Hematopoietic multipotent progenitor cell treated with erythropoietin and hydrocortisone succinate and interleukin-3 and kit ligand, for 4 days (in vitro differentiated cells): ENCODE measurements at regions not wholly inside any gene's neighbourhood (a gene's known extent, or its start where the extent isn't known, plus 50 kb on each side); places are given as distances from the start of the nearest gene placed in this dataset.

ENCODE experiments used
- DNase-seq: peaks from one replicate; pipeline ENCODE4 v3.0.0-alpha.2; 2015

DNA sequence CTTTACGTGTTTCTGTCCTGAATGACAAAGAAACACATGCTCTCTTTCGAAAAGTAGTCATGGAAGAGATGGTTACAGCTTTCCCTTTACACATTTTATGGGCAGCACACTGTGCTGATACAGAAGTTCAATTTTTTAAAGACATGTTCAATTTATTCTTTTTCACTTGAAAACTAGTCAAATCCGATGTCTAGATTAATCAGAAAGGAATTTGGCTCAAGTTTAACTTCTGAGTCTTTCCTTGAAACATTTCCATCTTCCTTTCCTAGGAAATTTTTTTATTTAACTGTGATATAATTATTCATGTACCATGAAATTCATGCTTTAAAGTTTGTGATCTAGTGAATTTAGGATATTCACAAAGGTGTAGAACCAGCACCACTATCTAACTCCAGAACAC lies 360.1 kb downstream of the TNS3 start:
- no peak for DNase-seq

DNA sequence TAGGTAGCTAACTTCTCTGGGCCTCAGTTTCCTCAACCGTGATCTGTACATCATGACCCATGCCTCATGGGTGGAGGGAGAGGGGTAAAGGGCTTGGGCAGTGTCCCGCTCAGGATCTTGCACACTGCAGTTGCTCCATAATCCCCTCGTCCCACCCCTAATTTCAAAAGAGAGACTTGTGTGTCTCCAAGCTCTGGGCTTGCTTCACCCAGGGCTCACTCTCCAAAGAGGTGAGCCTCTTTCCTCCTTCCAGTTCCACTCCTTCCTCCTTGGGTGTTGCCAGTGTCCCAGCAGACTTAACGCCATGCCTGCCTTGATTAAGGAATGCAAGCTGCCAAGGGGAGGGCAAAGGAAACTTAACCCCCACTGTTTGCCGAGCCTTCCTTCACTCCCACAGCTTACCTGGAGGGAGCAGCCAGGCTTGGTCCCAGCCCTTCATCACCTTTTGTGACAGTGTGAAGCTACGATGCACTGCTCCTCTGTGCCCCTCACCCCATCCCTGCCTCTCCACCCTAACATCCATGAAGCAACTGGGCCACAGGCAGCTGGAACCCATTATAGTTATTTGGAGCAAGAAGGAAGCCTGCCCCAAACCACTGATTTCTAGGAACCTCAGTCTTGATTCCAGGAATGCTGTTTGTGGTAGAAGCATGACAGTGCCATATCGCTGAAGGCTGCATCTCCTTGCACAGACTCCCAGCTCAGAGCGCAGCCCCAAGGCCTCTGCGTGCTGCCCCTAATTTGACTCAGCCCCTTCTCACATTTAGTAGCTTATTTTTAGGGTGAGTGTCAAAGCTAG lies 363.3 kb downstream of the TNS3 start:
- peak; percentile 84 for DNase-seq

DNA sequence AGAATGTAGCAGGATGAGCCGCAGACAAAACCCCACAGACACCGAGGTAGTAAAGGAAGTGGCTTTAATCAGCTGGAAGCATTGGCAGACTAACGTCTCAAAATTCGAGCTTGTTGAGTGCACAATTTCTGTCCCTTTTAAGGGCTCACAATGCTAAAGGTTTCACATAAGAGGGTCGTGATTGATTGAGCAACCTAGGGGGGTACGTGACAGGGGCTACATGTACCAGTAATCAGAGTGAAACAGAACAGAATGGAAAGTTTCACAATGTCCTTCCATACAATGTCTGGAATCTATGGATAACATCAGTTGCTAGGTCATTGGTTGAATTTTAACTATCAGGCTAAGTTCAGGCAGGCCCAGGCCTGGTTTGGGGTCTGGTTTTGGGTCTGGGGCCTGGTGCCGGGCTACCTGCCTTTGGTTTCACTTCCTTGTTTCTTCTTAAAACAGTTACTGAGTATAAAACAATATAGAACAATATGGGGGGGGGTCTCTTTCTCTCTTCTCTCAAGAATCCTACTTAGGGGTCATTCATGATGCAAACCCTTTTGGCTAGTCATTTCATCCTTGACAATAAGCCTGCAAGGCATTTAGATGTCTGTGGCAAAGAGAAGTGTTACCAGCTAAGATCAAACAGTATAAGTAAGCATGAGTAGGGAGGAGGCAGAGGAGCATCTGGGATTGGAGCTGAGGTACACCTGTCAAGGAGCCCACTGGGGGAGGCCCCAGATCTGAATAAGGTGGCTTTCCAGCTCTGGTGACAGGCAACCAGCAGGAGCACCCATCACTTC lies 364.1 kb downstream of the TNS3 start:
- peak; percentile 25 for DNase-seq

DNA sequence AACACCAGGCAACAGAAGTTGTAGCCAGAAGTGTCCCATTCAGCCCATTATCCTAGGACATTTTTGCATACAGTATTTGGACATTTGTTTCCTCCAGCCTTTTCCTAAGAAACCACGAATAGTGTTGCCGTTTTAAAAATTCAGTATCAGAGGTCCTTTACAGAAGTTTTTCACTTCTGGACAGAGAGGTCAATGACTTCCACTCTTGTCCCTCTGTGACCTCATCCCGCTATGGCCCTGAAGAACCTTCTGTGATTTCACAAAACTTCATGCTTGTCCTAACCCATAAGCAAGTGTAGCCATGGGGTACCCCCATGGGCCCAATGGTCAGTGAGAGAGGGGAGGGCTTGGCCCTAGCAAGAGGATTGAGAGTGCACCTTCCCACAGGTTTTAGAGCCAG lies 364.8 kb downstream of the TNS3 start:
- DNase-seq: no peak

DNA sequence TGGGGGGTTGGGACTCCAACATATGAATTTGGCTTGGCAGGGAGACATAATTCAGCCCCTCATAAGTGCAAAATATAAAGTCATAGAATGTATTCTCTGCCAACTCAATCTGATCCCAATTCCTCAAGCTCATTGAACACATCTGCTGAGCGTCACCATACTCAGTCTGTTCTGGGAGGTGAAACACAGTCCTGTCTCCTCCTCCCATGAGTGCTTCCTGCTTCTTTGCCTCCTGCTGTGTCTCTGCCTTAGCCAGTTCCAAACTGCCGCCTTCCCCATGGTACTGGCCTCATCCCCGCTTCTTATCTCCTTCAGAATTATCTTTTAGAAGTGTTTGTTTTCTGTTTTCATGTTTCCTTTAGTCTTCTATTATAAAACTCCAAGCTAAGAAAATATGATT lies 365.5 kb downstream of the TNS3 start:
- DNase-seq: no peak

DNA sequence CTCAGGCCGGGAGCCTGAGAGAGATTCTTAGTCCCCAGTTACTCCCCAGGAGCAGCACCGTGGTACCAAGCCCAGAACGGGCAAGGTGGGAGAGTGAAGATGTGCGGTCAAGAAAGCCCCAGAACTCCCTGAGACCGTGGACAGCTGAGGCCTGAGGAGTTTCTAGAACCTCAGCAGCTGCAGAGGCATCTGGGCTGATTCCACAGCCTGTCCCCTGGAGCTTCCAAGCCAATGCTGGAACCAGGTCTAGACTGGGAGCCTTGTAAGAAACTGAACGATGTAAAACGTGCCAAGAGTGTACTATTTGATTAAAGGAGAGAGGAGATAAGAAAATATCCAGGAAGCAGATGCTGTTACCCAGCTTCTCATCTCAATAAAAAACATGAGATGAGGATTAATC lies 366.3 kb downstream of the TNS3 start:
- no peak for DNase-seq

DNA sequence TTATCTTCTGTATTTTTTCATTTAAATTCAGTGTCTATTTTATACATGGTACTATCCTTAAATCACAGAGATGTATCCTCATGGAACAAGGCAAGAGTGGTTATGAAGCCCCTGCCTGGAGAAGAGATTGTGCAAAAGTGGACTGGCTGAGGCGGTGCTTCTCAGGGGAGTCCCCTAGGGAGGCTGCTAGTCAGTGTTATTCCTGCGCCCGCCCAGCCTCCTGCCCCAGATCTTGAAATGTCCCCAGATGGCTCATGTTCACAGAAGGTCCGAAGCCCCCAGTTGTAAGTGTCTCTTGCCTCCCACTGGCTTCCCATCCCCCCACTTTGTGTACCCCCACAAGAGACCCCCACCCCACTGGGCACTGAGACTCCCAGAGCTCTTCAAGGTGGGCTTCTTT lies 366.9 kb downstream of the TNS3 start:
- no peak for DNase-seq

DNA sequence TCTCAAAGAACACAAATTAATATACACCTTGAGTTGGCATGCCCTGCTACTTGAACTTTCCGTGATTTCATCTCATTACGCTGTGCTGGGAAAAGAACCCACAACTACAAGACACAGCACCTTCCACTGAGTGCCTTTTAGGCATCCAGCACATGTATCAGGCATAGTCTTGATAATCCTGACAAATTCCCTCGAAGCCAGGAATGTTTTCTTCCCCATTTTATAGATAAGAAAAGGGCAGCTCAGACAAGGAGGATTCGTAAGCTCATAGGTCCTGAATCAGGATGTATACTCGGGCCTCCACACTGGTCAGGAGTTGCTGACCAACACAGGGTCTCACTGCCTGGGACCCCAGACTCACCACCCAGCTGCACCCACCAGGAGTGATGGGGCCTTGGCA lies 368.6 kb downstream of the TNS3 start:
- no peak for DNase-seq

DNA sequence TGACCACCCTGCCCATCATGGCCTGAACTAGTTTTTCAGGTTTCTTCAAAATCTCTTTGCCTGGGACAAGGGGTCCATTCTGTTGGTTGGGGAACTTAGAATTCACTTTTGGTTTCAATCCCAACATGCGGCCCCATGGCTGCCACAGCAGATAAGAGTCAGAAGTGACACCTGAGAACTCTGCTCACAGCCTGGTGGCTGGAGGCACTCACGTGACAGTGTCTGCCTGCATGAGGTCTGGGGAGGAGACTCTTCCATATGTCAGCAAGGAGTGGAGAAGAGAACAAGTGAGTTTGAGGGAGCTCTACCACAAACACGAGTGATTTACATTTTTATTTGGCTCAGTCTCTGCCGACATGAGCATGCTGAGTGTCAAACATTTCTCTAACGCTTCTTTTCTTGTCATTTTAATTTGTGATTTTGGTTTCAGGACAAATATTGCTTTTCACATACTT lies 370.4 kb downstream of the TNS3 start:
- DNase-seq: no peak

DNA sequence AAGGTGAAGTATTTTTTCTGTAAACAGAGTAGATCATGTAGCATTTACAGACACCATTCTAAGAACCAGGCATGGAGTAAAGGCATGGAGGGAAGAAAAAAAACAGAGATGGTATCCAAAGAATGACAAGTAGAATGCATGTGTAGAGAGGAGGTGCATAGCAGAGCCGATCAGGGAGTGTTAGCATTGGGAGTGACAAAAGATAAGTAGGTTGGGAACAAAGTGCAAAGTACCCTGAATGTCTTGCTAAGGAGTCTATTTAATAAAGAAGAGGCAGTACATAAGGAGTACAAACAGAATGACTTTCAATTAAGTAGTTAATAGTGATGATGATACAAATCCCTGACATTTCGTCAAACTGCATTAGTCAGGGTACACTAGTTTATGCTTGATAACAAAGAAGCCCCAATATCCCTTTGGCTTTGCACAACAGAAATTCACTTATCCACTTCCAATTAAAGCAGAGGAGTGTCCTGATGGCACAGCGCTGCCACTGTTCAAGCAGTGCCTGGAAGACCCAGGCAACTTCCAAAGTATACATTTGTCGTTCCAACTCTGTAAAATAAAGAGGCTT lies 371.5 kb downstream of the TNS3 start:
- no peak for DNase-seq

DNA sequence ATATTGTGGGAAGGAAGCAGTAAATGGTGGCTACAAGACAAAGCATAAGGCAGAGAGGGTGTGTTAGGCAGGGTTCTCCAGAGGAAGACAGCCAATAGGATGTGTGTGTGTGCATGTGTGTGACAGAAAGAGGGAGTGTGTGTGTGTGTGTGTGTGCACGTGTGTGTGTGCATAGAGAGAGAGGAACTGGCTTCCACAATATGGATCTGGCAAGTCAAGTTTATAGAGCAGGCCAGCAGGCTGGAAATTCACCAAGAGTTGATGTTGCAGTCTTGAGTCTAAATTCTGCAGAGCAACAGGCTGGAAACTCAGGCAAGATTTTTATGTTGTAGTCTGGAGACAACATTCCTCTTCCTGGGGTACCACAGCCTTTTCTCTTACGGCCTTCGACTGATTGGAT lies 374.0 kb downstream of the TNS3 start:
- no peak for DNase-seq

DNA sequence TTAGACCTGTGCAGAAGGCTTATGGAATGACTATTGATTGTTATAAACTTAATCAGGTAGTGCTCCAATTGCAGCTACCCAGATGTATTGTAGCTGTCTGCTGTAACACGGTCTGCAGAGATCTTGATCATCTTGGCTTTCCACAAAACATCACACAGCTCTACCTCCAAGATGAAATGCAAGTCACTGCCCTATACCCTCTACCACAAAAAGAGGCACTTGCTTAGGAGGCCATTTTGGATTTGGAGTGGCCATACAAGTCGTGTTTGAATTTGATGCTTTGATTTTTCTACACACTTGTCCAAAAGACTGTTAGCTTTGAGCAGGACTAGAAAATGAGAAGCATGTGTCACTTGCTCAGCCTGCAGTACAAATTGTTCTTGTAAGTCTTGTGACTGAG lies 377.2 kb downstream of the TNS3 start:
- DNase-seq: no peak

DNA sequence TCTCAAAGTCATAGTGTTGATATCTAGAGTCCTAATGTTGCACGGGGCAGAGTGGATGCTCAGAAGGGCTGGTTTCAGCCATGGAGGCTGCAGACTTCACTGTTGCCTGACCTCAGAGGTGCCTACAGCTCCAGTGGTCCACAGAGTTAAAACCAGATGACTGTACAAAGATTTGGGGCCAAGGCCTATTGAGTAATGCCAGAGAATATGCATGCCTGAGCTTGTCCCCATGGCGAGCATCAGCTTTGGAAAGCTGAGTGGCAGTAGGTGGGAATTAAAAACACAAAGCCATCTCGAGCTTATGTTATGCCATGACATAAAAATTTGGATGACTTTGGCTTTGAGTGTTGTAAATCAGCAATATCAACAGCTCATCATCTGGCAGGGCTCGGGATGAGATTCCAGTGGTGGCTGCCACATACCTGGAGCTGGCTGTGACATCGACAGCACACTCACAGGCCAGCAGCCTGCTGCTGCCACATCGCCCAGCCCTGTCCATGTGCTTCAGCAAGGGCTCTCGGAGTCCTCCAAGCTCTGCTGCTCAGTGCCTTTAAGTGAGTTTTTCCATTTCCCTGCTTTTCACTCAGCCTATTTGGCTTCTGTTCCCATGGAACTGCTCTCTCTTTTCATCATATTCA lies 379.6 kb downstream of the TNS3 start:
- DNase-seq: no peak

DNA sequence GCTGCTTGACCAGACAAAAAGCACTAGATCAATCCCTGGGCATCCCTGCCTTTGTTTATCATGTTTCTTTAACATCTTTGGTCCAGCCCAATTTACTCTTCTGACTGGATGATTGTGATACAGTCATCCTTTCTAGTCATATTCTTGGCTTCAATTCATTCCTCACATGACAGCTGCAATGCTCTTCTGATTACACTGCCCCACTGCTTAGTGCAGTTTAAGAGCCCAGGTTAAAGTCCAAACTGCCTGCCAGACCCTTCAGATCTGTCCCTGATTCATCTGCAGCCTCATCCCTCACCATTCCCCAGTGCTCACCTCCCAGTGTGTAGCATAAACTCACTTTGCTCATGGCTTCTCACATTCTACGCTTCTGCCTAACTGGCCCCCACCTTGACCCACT lies 383.8 kb downstream of the TNS3 start:
- no peak for DNase-seq

DNA sequence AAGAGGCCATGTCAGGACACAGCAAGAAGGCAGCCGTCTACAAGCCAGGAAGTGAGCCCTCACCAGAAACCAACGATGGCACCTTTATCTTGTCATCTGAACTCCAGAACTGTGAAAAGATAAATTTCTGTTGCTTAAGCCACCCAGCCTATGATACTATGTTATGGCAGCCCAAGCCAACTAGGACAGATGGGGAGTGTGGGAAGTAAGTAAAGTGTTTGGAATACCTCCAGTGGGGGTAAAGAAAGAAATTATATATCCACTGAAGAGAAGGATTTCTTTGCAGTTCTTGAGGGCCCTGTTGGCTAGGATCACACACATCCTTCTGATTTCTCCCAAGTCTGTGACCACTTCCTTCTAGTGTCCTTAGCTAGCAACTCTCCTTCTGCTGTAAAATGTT lies 384.4 kb downstream of the TNS3 start:
- no peak for DNase-seq

DNA sequence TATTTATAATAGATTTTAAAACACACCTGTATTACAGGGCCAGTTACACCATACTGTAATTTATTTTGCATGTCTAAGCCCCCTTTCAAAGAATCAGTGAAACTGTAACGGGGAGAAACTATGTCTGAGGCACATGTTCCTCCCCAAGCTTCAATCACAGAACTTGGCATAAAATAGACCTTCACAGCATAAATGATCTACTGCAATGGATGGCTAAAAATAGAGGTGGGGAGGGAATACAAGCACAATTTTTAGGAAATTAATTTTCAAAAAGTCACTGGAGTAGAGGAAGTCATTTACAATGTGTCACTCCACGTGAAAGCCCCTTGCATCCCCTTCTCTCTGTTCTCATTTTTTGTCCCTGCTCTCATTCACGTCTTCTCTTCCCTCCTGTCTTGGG lies 385.2 kb downstream of the TNS3 start:
- no peak for DNase-seq

DNA sequence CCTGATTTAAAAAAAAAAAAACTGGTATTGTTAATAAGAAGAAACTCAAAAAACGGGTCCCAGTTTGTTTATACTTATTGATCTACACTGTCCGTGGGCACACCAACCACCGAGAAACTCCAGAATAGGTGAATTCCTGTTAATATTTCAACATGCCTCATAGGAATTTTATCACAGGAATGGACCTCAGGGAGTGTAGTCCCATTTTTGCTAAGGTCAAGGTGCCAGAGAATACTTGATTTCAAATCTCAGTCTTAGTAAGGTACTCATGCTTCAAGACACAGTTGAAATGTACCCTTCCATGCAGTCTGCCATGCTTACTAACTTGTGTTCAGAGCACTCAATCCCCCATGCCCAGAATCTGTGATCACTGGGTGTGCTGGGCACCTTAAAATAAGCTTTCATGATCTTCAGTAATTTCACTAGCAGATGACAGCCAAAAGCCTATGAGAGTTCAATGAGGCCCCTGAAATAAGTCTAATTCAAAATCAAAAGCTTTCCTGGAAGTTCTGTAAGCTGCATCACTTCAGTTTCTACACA lies 385.7 kb downstream of the TNS3 start:
- DNase-seq: no peak

DNA sequence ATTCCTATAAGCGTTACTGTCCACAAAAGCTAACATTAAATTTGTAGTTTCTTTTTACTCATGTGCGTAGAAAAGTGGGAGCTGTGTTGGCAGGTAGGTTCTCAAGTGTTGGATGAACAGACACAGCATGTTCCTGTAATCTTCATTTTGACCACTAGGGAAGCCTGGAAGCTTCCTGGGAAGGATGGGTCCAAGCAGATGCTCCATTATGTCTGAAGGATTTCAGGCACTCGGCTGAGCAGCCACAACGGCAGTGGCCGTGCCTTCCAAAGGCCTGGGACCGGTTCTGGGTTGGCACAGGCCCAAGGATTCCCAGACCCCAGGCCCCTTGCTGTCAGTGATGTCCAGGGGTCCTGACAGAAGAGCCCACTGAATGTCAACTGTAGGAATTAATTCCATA lies 386.3 kb downstream of the TNS3 start:
- DNase-seq: no peak

DNA sequence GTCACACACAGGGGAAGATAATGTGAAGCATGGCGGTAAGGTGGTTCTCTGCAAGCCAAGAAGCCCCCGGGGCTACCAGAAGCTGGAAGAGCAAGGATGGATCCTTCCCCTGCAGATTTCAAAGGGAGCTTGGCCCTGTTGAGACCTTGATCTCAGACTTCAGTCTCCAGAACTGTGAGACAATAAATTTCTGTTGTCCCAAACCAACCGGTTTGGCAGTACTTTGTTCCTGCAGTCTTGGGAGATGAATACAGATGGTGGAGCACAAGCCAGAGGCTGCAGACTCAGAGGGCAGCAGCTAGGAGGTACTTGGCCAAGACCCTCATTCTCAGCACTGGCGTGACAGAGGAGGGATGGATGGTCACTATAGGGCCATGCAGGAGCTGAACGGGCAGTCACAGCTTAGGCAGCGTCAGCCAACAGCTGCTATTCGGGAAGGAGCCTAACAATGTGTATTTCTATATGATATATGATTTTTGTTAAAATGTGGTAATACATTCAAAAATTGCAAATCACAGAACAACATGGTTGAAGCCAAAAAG lies 387.3 kb downstream of the TNS3 start:
- DNase-seq: no peak

DNA sequence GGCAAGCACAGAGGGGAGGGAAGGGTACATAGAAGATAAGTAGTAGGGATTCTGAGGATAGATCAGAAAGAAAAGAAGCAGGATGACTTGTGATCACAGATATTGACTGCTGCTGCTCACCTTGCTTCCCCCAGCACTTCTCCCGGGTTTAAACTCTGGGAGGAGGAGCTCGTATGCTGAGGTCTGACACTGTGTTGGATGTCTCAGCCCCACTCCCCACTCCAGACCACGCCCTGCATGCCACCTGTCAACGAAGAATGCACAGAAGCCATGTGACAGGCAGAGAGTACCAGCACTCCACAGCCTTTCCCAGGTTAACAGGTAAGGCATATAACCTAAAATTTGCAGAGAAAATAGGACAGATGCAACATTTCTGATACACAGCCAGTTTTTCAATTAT lies 388.9 kb downstream of the TNS3 start:
- DNase-seq: no peak

DNA sequence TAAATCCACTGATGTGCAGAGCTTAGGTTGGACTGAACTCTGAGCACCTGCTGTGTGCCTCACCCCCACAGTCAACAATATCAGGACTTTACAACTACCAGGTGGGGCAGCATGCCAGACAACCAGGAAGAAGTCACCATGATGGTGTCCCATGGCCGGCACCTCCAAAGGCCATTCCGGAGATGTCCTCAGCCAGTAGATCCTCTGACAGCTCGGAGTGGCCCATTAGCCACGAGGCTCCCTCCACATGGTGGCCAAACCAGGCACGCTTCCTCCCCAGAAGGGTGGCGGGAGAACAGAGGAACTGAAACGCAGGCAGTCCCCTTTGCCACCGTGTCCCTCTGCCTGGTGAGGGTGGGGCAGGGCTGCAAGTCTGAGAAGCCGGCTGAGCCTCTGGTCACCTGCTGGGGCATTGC lies 390.0 kb downstream of the TNS3 start:
- DNase-seq: no peak

DNA sequence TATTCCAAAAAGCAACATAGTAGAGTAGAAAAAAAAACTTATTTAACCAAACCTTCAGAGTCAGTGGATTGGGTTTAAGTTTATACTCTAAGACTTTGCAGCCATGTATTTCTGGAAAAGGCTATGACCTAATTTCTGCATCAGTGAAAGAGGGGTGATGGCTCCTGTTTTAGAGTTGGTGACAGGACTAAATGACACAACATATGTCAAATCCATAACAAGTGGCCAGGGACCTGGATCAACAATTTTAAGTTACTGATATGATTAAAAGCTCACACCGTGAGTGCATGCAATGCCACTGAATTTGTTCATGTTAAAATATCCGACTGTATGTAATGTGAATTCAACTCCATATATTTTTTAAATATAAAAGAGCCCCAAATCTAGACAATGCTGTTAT lies 390.6 kb downstream of the TNS3 start:
- DNase-seq: no peak

DNA sequence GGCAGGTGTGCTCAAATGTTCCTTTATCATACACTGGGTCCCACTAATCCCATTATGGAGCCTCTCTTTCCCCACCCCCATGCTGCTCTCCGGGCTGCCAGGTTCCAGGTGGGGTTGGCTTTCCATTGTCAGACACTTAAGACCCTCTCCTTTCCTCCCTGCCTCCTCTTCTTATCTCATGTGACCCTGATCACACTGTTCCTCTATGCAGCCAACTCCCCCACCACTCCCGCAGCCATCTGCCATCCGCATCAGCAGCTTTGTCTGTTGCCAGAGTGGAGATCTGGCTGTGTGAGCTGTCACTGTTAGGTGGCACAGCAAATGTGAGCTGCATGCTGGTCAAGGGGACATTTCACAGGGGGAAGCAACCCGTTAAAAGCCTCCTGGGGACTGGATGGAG lies 391.4 kb downstream of the TNS3 start:
- no peak for DNase-seq
